ENCODE measurements at regions not wholly inside any gene's neighbourhood (a gene's known extent, or its start where the extent isn't known, plus 50 kb on each side); places are given as distances from the start of the nearest gene placed in this dataset.

DNA sequence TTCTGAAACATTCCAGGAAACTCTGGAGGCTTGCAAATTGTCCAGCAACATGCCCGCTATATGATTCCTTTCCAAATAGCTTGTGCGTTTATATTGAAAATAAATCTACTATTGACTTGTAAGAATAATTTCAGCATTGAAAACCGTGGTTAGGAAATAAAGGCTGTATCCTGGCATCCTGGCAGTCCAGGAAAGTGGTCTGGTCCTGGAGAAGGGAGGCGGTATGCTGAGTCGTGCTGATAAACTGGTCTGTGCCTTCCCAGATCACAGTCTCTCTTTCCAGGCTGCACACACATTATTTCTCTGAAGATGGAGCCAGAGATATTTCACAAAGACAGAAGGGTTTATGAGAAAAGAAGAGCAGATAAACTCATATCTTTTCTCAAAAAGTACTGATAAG is 350.1 kb upstream of the COBL start:
- Mint-ChIP-seq H3K27ac (no peak overlapping the region), H3K4me1 (ENCODE audit: low read depth) (no peaks in the 10 kb centered on the region), H3K9me3 (peaks cover 3% of the 10 kb centered on the region), H3K36me3 (ENCODE audit: low read depth) (no peaks in the 10 kb centered on the region), H3K27me3 (no peaks in the 10 kb centered on the region), H3K4me3 (no peak overlapping the region)
- TF ChIP-seq, protein P1, sequence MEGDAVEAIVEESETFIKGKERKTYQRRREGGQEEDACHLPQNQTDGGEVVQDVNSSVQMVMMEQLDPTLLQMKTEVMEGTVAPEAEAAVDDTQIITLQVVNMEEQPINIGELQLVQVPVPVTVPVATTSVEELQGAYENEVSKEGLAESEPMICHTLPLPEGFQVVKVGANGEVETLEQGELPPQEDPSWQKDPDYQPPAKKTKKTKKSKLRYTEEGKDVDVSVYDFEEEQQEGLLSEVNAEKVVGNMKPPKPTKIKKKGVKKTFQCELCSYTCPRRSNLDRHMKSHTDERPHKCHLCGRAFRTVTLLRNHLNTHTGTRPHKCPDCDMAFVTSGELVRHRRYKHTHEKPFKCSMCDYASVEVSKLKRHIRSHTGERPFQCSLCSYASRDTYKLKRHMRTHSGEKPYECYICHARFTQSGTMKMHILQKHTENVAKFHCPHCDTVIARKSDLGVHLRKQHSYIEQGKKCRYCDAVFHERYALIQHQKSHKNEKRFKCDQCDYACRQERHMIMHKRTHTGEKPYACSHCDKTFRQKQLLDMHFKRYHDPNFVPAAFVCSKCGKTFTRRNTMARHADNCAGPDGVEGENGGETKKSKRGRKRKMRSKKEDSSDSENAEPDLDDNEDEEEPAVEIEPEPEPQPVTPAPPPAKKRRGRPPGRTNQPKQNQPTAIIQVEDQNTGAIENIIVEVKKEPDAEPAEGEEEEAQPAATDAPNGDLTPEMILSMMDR (IDR thresholded peaks at IDR 0.05): no peak
- CTCF ChIA-PET: no interaction called here
- no peaks in the 10 kb centered on the region for H3K27me3 ChIP-seq (ENCODE audit: control insufficient read depth in 1 of 2, insufficient read depth in 2 of 2, low read length in 2 of 2)
- no peaks in the 10 kb centered on the region for H3K36me3 ChIP-seq (ENCODE audit: insufficient read depth, low read length)
- no peak for DNase-seq
- POLR2A ChIA-PET: no interaction called here
- no peak overlapping the region for H3K27ac ChIP-seq (ENCODE audit: low read depth in 1 of 2, low read length in 2 of 2)
- intact Hi-C loops (cut with DNase I, micrococcal nuclease): no loop called here
- no peaks in the 10 kb centered on the region for H3K4me1 ChIP-seq (ENCODE audit: insufficient read depth, low read length)
- ATAC-seq (ENCODE audit: poor library complexity): no peak
- H3K4me3 ChIP-seq (ENCODE audit: low read length): no peak overlapping the region
- H3K9me3 ChIP-seq (ENCODE audit: control insufficient read depth in 1 of 2, insufficient read depth in 1 of 2, low read length in 2 of 2): peaks cover 0 to 2% of the 10 kb centered on the region in 2 experiments

DNA sequence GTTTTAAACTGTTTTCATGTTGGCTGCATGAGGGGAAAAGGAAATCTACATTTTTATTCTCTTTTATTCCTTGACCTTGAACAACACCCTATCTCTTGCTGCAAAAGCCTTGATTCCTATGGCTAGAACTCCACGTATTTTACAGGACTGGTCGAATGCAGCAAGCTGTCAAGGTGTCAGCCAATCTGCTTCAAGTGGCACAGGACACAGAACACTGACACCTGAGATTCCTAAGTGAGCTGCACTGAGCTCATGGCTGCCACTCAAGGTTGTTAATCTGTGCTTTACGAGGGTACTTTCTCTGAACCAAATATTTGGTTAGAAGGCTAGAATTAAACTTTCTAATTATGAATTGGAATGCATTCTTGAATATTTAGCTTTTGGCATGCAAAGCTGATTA is 349.7 kb upstream of the COBL start:
- Mint-ChIP-seq H3K4me1 (ENCODE audit: low read depth) (no peaks in the 10 kb centered on the region), H3K36me3 (ENCODE audit: low read depth) (no peaks in the 10 kb centered on the region), H3K27ac (no peak overlapping the region), H3K9me3 (peaks cover 3% of the 10 kb centered on the region), H3K27me3 (no peaks in the 10 kb centered on the region), H3K4me3 (no peak overlapping the region)
- Histone ChIP-seq H3K27me3 (ENCODE audit: control insufficient read depth in 1 of 2, insufficient read depth in 2 of 2, low read length in 2 of 2) (no peaks in the 10 kb centered on the region), H3K27ac (ENCODE audit: low read depth in 1 of 2, low read length in 2 of 2) (no peak overlapping the region), H3K36me3 (ENCODE audit: insufficient read depth, low read length) (no peaks in the 10 kb centered on the region), H3K4me1 (ENCODE audit: insufficient read depth, low read length) (no peaks in the 10 kb centered on the region), H3K9me3 (ENCODE audit: control insufficient read depth in 1 of 2, insufficient read depth in 1 of 2, low read length in 2 of 2) (peaks cover 0 to 7% of the 10 kb centered on the region in 2 experiments), H3K4me3 (ENCODE audit: low read length) (no peak overlapping the region)
- no peak for ATAC-seq (ENCODE audit: poor library complexity)
- intact Hi-C loops (cut with DNase I, micrococcal nuclease): no loop called here
- ChIA-PET POLR2A (no interaction called here), CTCF (no interaction called here)
- no peak for DNase-seq
- TF ChIP-seq, protein P1 (IDR thresholded peaks at IDR 0.05): no peak

DNA sequence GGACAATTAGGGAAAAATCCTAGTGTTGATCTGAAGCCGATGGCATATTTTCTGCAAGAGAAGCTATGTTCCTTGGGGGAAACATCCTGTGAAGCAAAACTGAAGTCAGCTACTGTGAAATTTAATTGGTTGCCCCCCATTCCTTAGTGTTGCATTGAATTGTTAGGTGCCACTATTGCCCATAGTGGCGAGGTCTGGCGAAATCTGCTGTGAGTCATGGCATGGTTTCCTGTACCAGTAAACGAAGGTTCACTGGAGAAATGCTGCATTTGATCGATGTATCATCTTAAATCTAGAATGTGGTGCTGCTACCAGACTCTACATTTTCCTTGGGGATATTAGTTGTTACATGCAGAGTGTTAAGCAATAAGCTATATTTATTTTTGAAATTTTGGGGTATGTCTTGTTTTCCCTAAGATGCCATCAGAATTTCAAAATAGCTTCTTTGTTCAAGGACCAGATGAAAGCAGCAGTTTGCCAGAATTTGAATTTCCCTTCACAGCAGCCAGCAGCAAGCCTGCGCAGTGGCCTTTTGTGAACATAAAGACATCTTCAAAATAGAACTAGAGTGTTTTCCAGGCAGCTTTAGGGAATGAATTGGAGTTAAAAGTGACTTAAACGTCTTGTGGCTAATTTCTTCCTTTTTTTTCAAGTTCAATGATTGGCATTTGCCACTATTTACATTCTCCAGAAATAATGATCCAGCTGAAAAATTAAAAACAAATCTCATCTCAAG is 348.6 kb upstream of the COBL start:
- intact Hi-C loops (cut with DNase I, micrococcal nuclease): no loop called here
- no peaks in the 10 kb centered on the region for H3K36me3 Mint-ChIP-seq (ENCODE audit: low read depth)
- H3K27ac Mint-ChIP-seq: no peak overlapping the region

More for the DNA sequence above, 348.6 kb upstream of the COBL start:
- TF ChIP-seq, protein P1 (IDR thresholded peaks at IDR 0.05): no peak
- no peak for DNase-seq
- Histone ChIP-seq H3K36me3 (ENCODE audit: insufficient read depth, low read length) (no peaks in the 10 kb centered on the region), H3K9me3 (ENCODE audit: control insufficient read depth in 1 of 2, insufficient read depth in 1 of 2, low read length in 2 of 2) (peaks cover 0 to 11% of the 10 kb centered on the region in 2 experiments), H3K27ac (ENCODE audit: low read depth in 1 of 2, low read length in 2 of 2) (no peak overlapping the region), H3K4me1 (ENCODE audit: insufficient read depth, low read length) (no peaks in the 10 kb centered on the region), H3K27me3 (ENCODE audit: control insufficient read depth in 1 of 2, insufficient read depth in 2 of 2, low read length in 2 of 2) (no peaks in the 10 kb centered on the region), H3K4me3 (ENCODE audit: low read length) (no peak overlapping the region)
- no peak for ATAC-seq (ENCODE audit: poor library complexity)
- H3K4me3 Mint-ChIP-seq: no peak overlapping the region
- CTCF ChIA-PET: interaction anchor here (0.6 kb wide), 1 partner anchor 1009 kb away, joined by 4 read pairs; no protein-coding TSS in a partner anchor
- peaks cover 3% of the 10 kb centered on the region for H3K9me3 Mint-ChIP-seq
- POLR2A ChIA-PET: no interaction called here
- H3K4me1 Mint-ChIP-seq (ENCODE audit: low read depth): no peaks in the 10 kb centered on the region
- H3K27me3 Mint-ChIP-seq: no peaks in the 10 kb centered on the region

All from CD4-positive, alpha-beta T cell (primary cell).